ENCODE measurements at regions not wholly inside any gene's neighbourhood (a gene's known extent, or its start where the extent isn't known, plus 50 kb on each side); places are given as distances from the start of the nearest gene placed in this dataset.

- no peak for TF ChIP-seq CTCF (IDR thresholded peaks at IDR 0.05; ENCODE audit: insufficient read depth, low read depth, low read length)
- TF ChIP-seq EZH2 (IDR thresholded peaks at IDR 0.05; ENCODE audit: insufficient read depth, low read length): no peak
Observed at GRCh38 chr4:179855469-179855868, 2387.7 kb upstream of the TENM3 start.
